Choroid plexus epithelial cell (primary cell): ENCODE measurements at regions not wholly inside any gene's neighbourhood (a gene's known extent, or its start where the extent isn't known, plus 50 kb on each side); places are given as distances from the start of the nearest gene placed in this dataset.

Source experiments
- DNase-seq: peaks from one replicate; pipeline ENCODE4 v3.0.0-alpha.2; 2010; ENCODE audit warnings: low read depth
- H3K4me3 ChIP-seq: 2 replicates; pipeline ENCODE4 v1.5.1; 2011; ENCODE audit warnings: low read depth, mild to moderate bottlenecking, control low read depth, low read length, moderate library complexity
- TF ChIP-seq, protein P1 (sequence below): conservative IDR thresholded peaks from 2 replicates; pipeline ENCODE4 v1.5.1; 2011; ENCODE audit warnings: low read depth, mild to moderate bottlenecking, control low read depth, inconsistent platforms, low read length, moderate library complexity

DNA sequence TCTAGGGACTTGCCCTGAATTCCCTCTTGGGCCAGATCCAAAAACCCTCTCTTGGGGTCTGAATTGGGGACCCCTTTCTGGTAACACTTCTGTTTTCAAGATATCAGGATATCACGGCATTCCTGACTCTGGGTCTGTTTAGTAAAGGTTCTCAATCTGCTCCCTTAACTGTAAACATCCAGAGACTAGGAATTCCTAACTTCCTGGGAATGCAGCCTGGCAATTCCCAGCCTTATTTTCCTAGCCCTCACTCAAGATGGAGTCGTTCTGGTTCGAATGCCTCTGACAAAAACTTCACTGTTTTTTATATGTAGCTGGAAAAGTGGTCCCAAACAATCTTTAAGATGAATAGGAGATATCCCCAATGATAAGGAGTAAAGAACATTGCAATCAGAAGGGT is 141.6 kb upstream of the XYLT1 start:
- TF ChIP-seq, protein P1, sequence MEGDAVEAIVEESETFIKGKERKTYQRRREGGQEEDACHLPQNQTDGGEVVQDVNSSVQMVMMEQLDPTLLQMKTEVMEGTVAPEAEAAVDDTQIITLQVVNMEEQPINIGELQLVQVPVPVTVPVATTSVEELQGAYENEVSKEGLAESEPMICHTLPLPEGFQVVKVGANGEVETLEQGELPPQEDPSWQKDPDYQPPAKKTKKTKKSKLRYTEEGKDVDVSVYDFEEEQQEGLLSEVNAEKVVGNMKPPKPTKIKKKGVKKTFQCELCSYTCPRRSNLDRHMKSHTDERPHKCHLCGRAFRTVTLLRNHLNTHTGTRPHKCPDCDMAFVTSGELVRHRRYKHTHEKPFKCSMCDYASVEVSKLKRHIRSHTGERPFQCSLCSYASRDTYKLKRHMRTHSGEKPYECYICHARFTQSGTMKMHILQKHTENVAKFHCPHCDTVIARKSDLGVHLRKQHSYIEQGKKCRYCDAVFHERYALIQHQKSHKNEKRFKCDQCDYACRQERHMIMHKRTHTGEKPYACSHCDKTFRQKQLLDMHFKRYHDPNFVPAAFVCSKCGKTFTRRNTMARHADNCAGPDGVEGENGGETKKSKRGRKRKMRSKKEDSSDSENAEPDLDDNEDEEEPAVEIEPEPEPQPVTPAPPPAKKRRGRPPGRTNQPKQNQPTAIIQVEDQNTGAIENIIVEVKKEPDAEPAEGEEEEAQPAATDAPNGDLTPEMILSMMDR = no peak

DNA sequence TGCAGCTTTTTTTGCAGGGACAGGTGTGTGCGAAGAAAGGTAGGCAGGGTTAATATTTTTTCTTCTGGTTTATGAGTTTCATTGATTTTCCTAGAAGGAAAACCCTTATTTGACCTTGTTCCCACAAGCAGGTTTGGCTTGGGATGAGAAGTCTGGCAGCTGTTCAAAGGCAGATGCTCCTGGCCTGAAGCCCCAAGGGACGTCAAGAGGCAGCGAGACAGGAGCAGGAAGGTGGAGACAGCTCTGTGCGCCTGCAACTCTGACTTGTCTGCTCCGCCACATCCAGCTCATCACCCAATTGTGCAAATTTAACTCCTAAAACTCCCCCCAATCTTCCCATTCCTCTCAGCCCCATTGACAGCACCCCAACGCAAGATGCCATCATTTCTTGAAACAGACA is 136.8 kb upstream of the XYLT1 start:
- TF ChIP-seq, protein P1 = no peak
- H3K4me3 ChIP-seq = no peak overlapping the region
- DNase-seq = no peak

More for the DNA sequence above, 141.6 kb upstream of the XYLT1 start:
- H3K4me3 ChIP-seq = no peak overlapping the region
- no peak for DNase-seq

DNA sequence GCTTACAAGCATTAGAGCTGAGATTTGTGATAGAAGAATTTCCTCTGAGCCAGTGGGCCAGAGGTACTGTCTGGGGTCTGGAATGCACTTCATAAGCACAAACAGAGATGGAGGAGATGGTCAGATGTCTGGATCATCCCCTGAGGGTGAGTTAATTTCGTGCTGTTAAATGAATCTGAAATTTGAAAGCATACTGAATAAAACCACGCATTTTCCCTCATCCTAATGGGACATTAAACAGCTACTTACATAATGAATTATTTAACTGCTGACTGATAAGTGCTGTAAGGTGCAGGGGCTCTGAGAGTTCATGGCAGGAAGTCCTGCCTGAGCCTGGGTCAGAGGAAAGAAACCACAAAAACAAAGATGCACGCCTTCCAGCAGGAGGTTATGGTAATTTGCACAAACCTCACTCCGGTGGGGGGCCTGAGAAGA is 136.3 kb upstream of the XYLT1 start:
- TF ChIP-seq, protein P1 = no peak
- H3K4me3 ChIP-seq = no peak overlapping the region
- no peak for DNase-seq

DNA sequence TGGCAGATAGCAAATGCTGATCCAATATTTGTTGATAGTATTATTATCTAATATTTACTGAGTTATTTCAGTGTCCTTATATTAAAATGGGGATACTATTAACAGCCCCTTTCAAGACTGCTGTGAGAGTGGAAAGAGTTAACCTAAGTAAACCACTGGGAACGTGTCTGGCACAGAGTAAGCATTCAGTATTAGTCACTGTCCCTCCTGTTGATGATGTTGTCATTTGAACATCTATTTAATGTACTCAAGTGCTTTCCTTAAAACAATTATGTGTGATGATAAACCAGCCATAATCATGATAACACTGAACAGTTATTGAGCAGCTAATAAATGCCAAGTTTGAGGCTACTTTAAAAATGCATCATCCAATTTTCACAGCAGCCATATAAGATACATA is 135.7 kb upstream of the XYLT1 start:
- no peak for DNase-seq
- TF ChIP-seq, protein P1 = no peak
- no peak overlapping the region for H3K4me3 ChIP-seq

DNA sequence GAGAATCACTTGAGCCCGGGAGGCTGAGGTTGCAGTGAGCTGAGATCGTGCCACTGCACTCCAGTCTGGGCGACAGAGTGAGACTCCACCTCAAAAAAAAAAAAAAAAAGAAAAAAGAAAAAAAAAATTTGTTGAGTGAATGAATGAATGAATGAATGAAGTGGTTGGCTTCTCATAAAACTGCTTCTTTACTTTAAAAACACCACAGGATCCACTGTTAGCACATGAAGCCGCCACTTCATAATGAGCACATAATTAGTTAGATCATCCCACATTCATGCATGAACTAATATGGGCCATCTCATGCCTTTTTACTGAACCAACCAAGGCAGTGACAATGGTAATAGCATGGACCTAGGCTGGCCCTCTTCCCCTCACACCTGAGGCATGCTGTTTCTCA is 135.0 kb upstream of the XYLT1 start:
- TF ChIP-seq, protein P1 = no peak
- no peak for DNase-seq
- no peak overlapping the region for H3K4me3 ChIP-seq

DNA sequence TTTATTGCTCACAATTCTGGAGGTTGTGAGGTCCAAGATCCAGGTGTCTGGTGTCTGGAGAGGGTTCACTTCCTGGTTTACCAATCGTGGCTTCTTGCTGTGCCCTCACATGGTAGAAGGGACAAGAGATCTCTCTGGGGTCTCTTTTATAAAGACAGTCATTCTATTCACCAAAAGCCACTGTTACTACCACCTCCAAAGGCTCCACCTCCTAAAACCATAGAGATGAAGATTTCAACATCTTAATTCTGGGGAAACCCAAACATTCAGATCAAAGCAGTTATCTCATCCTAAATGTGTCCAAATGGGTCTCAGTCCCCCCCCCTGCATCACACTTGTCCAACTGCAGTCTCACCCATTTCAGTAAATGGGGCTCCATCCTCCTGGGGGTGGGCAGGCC is 132.9 kb upstream of the XYLT1 start:
- DNase-seq = no peak
- no peak overlapping the region for H3K4me3 ChIP-seq
- TF ChIP-seq, protein P1 = no peak

DNA sequence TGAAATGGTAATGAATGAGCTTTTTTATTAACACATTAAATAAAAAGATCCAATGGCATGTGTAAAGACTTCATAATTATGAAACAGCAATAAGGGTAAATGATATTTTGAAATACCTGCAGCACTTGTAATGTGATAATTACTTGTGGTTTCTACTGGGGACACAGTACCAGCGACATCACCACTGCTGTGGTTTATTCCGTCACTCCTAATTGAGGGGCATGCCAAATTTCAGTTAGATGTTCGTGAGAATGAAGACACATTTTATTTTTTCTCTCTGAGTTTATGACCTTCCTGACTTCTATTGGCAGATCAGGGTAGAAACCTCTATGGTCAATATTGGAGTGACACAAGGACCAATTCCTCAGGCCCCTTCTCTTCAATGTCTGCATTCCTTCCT is 131.9 kb upstream of the XYLT1 start:
- no peak overlapping the region for H3K4me3 ChIP-seq
- TF ChIP-seq, protein P1 = no peak
- no peak for DNase-seq
